PC-3 (cell line): ENCODE measurements at regions not wholly inside any gene's neighbourhood (a gene's known extent, or its start where the extent isn't known, plus 50 kb on each side); places are given as distances from the start of the nearest gene placed in this dataset.
A peak's percentile ranks its signal among the peaks of the same experiment; 100 is the strongest.

Experiments used
- ATAC-seq: fragments of 200-7000 bp; cut with Tn5 transposase; 2 replicates; pipeline ENCODE4 v1.9.1; 2020; ENCODE audit warnings: mild to moderate bottlenecking, moderate library complexity
- BruUV-seq: library from RNA; stranded (reverse); fragments of 400-500 nt; replicated peaks from 2 replicates; lab custom pipeline; 2021; lab: Mats Ljungman, UMichigan
- CTCF ChIA-PET: fragments of 300-600 bp; sonication (Branson Sonifier 250); formaldehyde crosslinking; loops from one replicate; lab custom pipeline; 2022; ENCODE audit warnings: antibody characterized with exemption; lab: Charles Lee
- POLR2A ChIA-PET: fragments of 300-600 bp; sonication (Branson Sonifier 250); formaldehyde crosslinking; loops from one replicate; lab custom pipeline; 2022; ENCODE audit warnings: antibody characterized with exemption; ENCODE audit not compliant: unreplicated experiment; lab: Charles Lee
- DNase-seq: peaks from one replicate; pipeline ENCODE4 v3.0.0-alpha.2; 2015
- H2AFZ ChIP-seq: fragments of 300-600 bp; sonication (generic); 2 replicates; pipeline ENCODE4 v1.6.0; 2016; ENCODE audit warnings: antibody characterized with exemption, low read length
- H3F3A ChIP-seq: fragments of 300-600 bp; sonication (generic); one replicate; pipeline ENCODE4 v1.6.0; 2017; ENCODE audit warnings: antibody characterized with exemption, low read length, control low read depth, mild to moderate bottlenecking; ENCODE audit not compliant: unreplicated experiment
- H3K27ac ChIP-seq: fragments of 300-600 bp; sonication (generic); 2 replicates; pipeline ENCODE4 v1.5.1; 2016; ENCODE audit warnings: mild to moderate bottlenecking, low read length
- H3K27me3 ChIP-seq: fragments of 300-600 bp; sonication (generic); 2 replicates; pipeline ENCODE4 v1.6.1; 2016; ENCODE audit warnings: low read length, mixed read lengths
- H3K36me3 ChIP-seq: fragments of 300-600 bp; sonication (generic); 2 replicates; pipeline ENCODE4 v1.6.1; 2016; ENCODE audit warnings: low read depth, mixed run types, low read length, mixed read lengths
- H3K4me1 ChIP-seq: fragments of 300-600 bp; sonication (generic); 2 replicates; pipeline ENCODE4 v1.5.1; 2016; ENCODE audit warnings: low read length; ENCODE audit not compliant: insufficient read depth
- H3K4me2 ChIP-seq: fragments of 300-600 bp; sonication (generic); 2 replicates; pipeline ENCODE4 v1.6.0; 2016; ENCODE audit warnings: low read length
- H3K4me3 ChIP-seq: fragments of 300-600 bp; sonication (generic); 2 replicates; pipeline ENCODE4 v1.5.1; 2016; ENCODE audit warnings: mild to moderate bottlenecking, low read length, mixed read lengths
- H3K79me2 ChIP-seq: fragments of 300-600 bp; sonication (generic); 2 replicates; pipeline ENCODE4 v1.6.1; 2017; ENCODE audit warnings: low read length, mixed read lengths
- H3K9ac ChIP-seq: fragments of 300-600 bp; sonication (generic); 2 replicates; pipeline ENCODE4 v1.6.0; 2016; ENCODE audit warnings: mild to moderate bottlenecking, low read length
- H3K9me2 ChIP-seq: fragments of 300-600 bp; sonication (generic); replicated peaks from 2 replicates; pipeline ENCODE4 v1.6.1; 2016; ENCODE audit warnings: mixed run types, low read length, mixed read lengths
- H3K9me3 ChIP-seq: fragments of 300-600 bp; sonication (generic); 2 replicates; pipeline ENCODE4 v1.6.1; 2016; ENCODE audit warnings: low read length, mixed read lengths
- H4K20me1 ChIP-seq: fragments of 300-600 bp; sonication (generic); 2 replicates; pipeline ENCODE4 v1.6.1; 2016; ENCODE audit warnings: low read length, mixed read lengths
- EZH2 ChIP-seq: fragments of 300-600 bp; sonication (generic); IDR thresholded peaks from one replicate; pipeline ENCODE4 v1.6.1; 2017; ENCODE audit warnings: antibody characterized with exemption, mild to moderate bottlenecking, low read length; ENCODE audit not compliant: unreplicated experiment
- EZH2phosphoT487 ChIP-seq: fragments of 300-600 bp; sonication (generic); IDR thresholded peaks from 2 replicates; pipeline ENCODE4 v1.6.1; 2018; ENCODE audit warnings: mild to moderate bottlenecking, antibody characterized with exemption, low read length, borderline replicate concordance
- intact Hi-C: fragments of 100-400 bp; cut with micrococcal nuclease; formaldehyde crosslinking; loops from 2 replicates; pipeline ENCODE4 v1.9.0; 2023
- TF ChIP-seq, protein P1 (sequence below): fragments of 300-600 bp; sonication (generic); conservative IDR thresholded peaks from 2 replicates; pipeline ENCODE4 v1.5.1; 2017; ENCODE audit warnings: antibody characterized with exemption, low read depth, mild to moderate bottlenecking, low read length

DNA sequence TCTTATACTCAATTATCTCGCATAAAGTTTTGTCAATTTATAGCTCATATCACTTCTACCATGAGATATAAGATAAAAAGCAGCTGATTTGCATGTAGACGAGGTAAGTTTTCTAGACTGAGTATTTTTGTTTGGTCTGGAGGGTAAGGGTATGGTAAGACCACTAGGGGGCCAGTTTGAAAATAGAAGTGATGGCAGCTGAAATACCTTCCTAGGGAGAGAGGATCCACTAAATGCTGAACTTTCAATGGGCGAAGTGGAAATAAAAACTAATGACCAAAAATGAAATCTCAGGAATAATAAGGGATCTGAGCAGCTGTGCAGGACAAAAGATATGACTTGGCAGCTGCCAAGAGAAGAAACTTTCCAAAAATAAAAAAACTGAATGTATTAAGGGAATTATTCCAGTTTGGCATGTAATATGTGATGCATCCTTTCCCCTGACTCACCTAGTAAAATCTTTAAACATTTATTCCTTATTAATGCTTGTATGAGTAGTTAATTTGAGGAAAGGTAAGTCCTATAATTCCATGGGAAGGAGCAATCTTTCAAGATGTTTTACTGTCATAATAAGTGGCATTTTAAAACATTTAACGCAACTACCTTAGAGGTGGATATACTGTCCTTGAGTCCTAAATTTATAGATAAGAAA, 754.5 kb downstream of the C12orf50 start:
- ChIA-PET POLR2A (no interaction called here), CTCF (no interaction called here)
- TF ChIP-seq EZH2, result no peak
- TF ChIP-seq, protein P1, sequence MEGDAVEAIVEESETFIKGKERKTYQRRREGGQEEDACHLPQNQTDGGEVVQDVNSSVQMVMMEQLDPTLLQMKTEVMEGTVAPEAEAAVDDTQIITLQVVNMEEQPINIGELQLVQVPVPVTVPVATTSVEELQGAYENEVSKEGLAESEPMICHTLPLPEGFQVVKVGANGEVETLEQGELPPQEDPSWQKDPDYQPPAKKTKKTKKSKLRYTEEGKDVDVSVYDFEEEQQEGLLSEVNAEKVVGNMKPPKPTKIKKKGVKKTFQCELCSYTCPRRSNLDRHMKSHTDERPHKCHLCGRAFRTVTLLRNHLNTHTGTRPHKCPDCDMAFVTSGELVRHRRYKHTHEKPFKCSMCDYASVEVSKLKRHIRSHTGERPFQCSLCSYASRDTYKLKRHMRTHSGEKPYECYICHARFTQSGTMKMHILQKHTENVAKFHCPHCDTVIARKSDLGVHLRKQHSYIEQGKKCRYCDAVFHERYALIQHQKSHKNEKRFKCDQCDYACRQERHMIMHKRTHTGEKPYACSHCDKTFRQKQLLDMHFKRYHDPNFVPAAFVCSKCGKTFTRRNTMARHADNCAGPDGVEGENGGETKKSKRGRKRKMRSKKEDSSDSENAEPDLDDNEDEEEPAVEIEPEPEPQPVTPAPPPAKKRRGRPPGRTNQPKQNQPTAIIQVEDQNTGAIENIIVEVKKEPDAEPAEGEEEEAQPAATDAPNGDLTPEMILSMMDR, result peak; percentile 80
- H3K27me3 ChIP-seq, result no peaks in the 10 kb centered on the region
- intact Hi-C loops, result loop anchor here (5.0 kb wide), 1 partner anchor 38 kb away; no protein-coding TSS in a partner anchor
- no peak overlapping the region for H2AFZ ChIP-seq
- H3K4me1 ChIP-seq, result peaks cover 8% of the 10 kb centered on the region
- no peaks in the 10 kb centered on the region for H3K79me2 ChIP-seq
- H4K20me1 ChIP-seq, result no peaks in the 10 kb centered on the region
- no peak overlapping the region for H3K4me3 ChIP-seq
- ATAC-seq, result peak; percentile 77
- no peaks in the 10 kb centered on the region for H3K9me3 ChIP-seq
- no peaks in the 10 kb centered on the region for H3K36me3 ChIP-seq
- H3K9me2 ChIP-seq, result no peaks in the 10 kb centered on the region
- no peaks in the 10 kb centered on the region for H3F3A ChIP-seq
- BruUV-seq, result no TSS peak
- H3K9ac ChIP-seq, result no peak overlapping the region
- no peak overlapping the region for H3K4me2 ChIP-seq
- DNase-seq, result peak; percentile 50
- no peak overlapping the region for H3K27ac ChIP-seq

DNA sequence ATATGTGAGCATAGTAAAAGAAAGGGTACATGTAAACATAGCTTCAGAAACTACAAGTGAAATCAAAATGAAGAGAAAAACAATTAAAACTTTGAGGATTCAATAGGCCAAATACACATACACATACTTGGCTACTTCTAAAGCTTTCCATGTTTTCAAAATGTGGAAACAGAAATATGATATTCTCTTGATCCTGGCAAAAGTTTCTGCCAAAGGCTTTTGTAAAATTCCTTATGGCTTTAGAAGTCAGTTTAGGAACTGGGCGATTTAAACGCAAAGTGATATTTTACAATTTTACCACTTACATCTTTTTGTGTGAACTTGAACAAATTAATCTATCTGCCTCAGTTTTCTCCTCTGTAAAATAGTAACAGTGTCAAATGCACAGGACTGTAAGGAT, 756.4 kb downstream of the C12orf50 start:
- no peak overlapping the region for H2AFZ ChIP-seq
- no peak for DNase-seq
- no peaks in the 10 kb centered on the region for H3K9me2 ChIP-seq
- intact Hi-C loops, result no loop called here
- ChIA-PET CTCF (no interaction called here), POLR2A (no interaction called here)
- H3K9me3 ChIP-seq, result no peaks in the 10 kb centered on the region
- H3K27me3 ChIP-seq, result no peaks in the 10 kb centered on the region
- no peak overlapping the region for H3K9ac ChIP-seq
- H3K4me3 ChIP-seq, result no peak overlapping the region
- peaks cover 8% of the 10 kb centered on the region for H3K4me1 ChIP-seq
- BruUV-seq, result no TSS peak
- TF ChIP-seq EZH2phosphoT487, result no peak
- TF ChIP-seq, protein P1, result no peak
- no peak for TF ChIP-seq EZH2
- ATAC-seq, result no peak
- no peak overlapping the region for H3K27ac ChIP-seq
- H3K79me2 ChIP-seq, result no peaks in the 10 kb centered on the region
- no peak overlapping the region for H3K4me2 ChIP-seq
- H4K20me1 ChIP-seq, result no peaks in the 10 kb centered on the region
- H3F3A ChIP-seq, result no peaks in the 10 kb centered on the region
- no peaks in the 10 kb centered on the region for H3K36me3 ChIP-seq

DNA sequence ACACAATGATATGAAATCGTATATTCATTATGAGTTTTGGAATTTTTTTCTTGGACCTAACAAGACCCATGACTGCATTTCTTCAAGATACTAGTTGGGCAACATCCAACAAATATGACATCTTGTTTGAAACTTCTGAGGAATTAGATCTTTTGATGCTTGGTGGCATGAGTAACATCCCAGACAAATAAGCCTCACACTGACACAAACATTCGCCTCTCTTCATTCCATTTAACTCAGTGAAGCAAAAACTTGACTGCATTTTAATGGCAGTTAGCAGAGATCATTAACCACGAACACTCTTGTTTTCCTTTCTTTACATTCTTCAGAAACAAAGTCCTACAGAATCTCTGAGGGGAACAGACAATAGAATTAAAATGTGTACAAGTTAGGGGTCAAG, 758.3 kb downstream of the C12orf50 start:
- no peak overlapping the region for H2AFZ ChIP-seq

More for the DNA sequence above, 758.3 kb downstream of the C12orf50 start:
- peak; percentile 52 for DNase-seq
- peak overlapping the region; percentile 44 for H3K4me2 ChIP-seq
- H3F3A ChIP-seq, result no peaks in the 10 kb centered on the region
- ChIA-PET POLR2A (no interaction called here), CTCF (interaction anchor here (0.8 kb wide), 1 partner anchor 170 kb away, joined by 4 read pairs; no protein-coding TSS in a partner anchor)
- no peak overlapping the region for H3K27ac ChIP-seq
- H3K27me3 ChIP-seq, result no peaks in the 10 kb centered on the region
- no peaks in the 10 kb centered on the region for H3K36me3 ChIP-seq
- H3K79me2 ChIP-seq, result no peaks in the 10 kb centered on the region
- BruUV-seq, result no TSS peak
- intact Hi-C loops, result no loop called here
- H4K20me1 ChIP-seq, result no peaks in the 10 kb centered on the region
- peaks cover 8% of the 10 kb centered on the region for H3K4me1 ChIP-seq
- no peaks in the 10 kb centered on the region for H3K9me3 ChIP-seq
- TF ChIP-seq, protein P1, result no peak
- TF ChIP-seq EZH2phosphoT487, result no peak
- no peak for TF ChIP-seq EZH2
- H3K4me3 ChIP-seq, result no peak overlapping the region
- H3K9me2 ChIP-seq, result no peaks in the 10 kb centered on the region
- ATAC-seq, result peak; percentile 15; the same call in 1 of the 2 replicates
- no peak overlapping the region for H3K9ac ChIP-seq
